SK-N-SH (cell line): ENCODE measurements at regions not wholly inside any gene's neighbourhood (a gene's known extent, or its start where the extent isn't known, plus 50 kb on each side); places are given as distances from the start of the nearest gene placed in this dataset.

Experiments used
- CTCF ChIA-PET: fragments of 300-600, 350-600 bp; formaldehyde crosslinking; extraction: SDS; loops from one replicate; lab custom pipeline; 2021; lab: Yijun Ruan, JAX
- POLR2A ChIA-PET: fragments of 350-600 bp; sonication (Branson Sonifier 250); formaldehyde crosslinking; extraction: SDS; loops from one replicate; lab custom pipeline; 2020; ENCODE audit warnings: antibody characterized with exemption, inconsistent platforms; lab: Yijun Ruan, JAX
- DNase-seq: peaks from one replicate; pipeline ENCODE4 v3.0.0; 2012
- H2AFZ ChIP-seq: fragments of 200-600 bp; sonication (generic); 2 replicates; pipeline ENCODE4 v1.8.1; 2016; ENCODE audit warnings: antibody characterized with exemption, mild to moderate bottlenecking, low read depth
- H3F3A ChIP-seq: fragments of 200-600 bp; sonication (generic); replicated peaks from 2 replicates; pipeline ENCODE3; 2016; ENCODE audit warnings: antibody characterized with exemption, mild to moderate bottlenecking; ENCODE audit not compliant: insufficient read depth
- H3K27ac ChIP-seq, 2 experiments: fragments of 200-500 bp in 1 of 2; fragments of 200-600 bp in 1 of 2; sonication (Bioruptor generic) in 1 of 2; sonication (generic), shearing (Covaris generic) in 1 of 2; 2 replicates each; pipeline versions ENCODE4 v1.5.1 to v1.6.1; 2014 to 2016; ENCODE audit warnings: low read depth in 2 of 2, inconsistent platforms in 1 of 2, low read length in 1 of 2, mild to moderate bottlenecking in 1 of 2, mixed read lengths in 1 of 2
- H3K27me3 ChIP-seq: fragments of 200-600 bp; sonication (generic), shearing (Covaris generic); 2 replicates; pipeline ENCODE4 v1.6.1; 2016; ENCODE audit warnings: mixed run types; ENCODE audit not compliant: insufficient read depth
- H3K36me3 ChIP-seq, 2 experiments: fragments of 200-500 bp in 1 of 2; fragments of 200-600 bp in 1 of 2; sonication (Bioruptor generic) in 1 of 2; sonication (generic) in 1 of 2; replicated peaks in 1 of 2; 2 replicates each; pipeline versions ENCODE3 to v1.5.1; 2014 to 2016; ENCODE audit warnings: low read length in 1 of 2, mild to moderate bottlenecking in 1 of 2; ENCODE audit not compliant: insufficient read depth in 2 of 2, control insufficient read depth in 1 of 2
- H3K4me1 ChIP-seq, 2 experiments: fragments of 200-500 bp in 1 of 2; fragments of 200-600 bp in 1 of 2; sonication (Bioruptor generic) in 1 of 2; sonication (generic), shearing (Covaris generic) in 1 of 2; 2 replicates each; pipeline versions ENCODE4 v1.5.1 to v1.6.1; 2014 to 2016; ENCODE audit warnings: low read depth in 1 of 2, low read length in 1 of 2, mixed run types in 1 of 2; ENCODE audit not compliant: insufficient read depth in 2 of 2, control insufficient read depth in 1 of 2
- H3K4me2 ChIP-seq: fragments of 200-600 bp; sonication (generic), shearing (Covaris generic); 2 replicates; pipeline ENCODE4 v1.6.1; 2017; ENCODE audit warnings: mixed run types
- H3K4me3 ChIP-seq, 2 experiments: fragments of 200-500 bp in 1 of 2; fragments of 200-600 bp in 1 of 2; sonication (Bioruptor generic) in 1 of 2; sonication (generic), shearing (Covaris generic) in 1 of 2; 2 replicates each; pipeline versions ENCODE4 v1.5.1 to v1.8.1; 2014 to 2016; ENCODE audit warnings: low read depth in 2 of 2, inconsistent platforms in 1 of 2, low read length in 1 of 2, mild to moderate bottlenecking in 1 of 2, mixed read lengths in 1 of 2, moderate library complexity in 1 of 2
- H3K79me2 ChIP-seq: fragments of 200-600 bp; sonication (generic); 2 replicates; pipeline ENCODE4 v1.8.1; 2017; ENCODE audit warnings: mild to moderate bottlenecking; ENCODE audit not compliant: insufficient read depth
- H3K9ac ChIP-seq: fragments of 200-600 bp; sonication (generic); 2 replicates; pipeline ENCODE4 v1.6.1; 2017; ENCODE audit warnings: mixed run types
- H3K9me2 ChIP-seq: fragments of 200-600 bp; sonication (generic); 2 replicates; pipeline ENCODE4 v1.6.1; 2017; ENCODE audit warnings: mixed run types
- H3K9me3 ChIP-seq: fragments of 200-600 bp; sonication (generic); 2 replicates; pipeline ENCODE4 v1.6.1; 2017; ENCODE audit warnings: mixed run types, mild to moderate bottlenecking, moderate library complexity
- H4K20me1 ChIP-seq: fragments of 200-600 bp; sonication (generic); 2 replicates; pipeline ENCODE4 v1.6.1; 2017; ENCODE audit warnings: mild to moderate bottlenecking, mixed run types; ENCODE audit not compliant: insufficient read depth
- CHD2 ChIP-seq: fragments of 150-350 bp; IDR thresholded peaks from 2 replicates; pipeline ENCODE4 v1.6.1; 2018; ENCODE audit warnings: low read length; ENCODE audit not compliant: partially characterized antibody
- ELF1 ChIP-seq: IDR thresholded peaks from 2 replicates; pipeline ENCODE4 v1.4.0; 2012
- EP300 ChIP-seq, 2 experiments: IDR thresholded peaks; 2 replicates each; pipeline versions ENCODE4 v1.4.0 to v1.6.1; 2012; ENCODE audit warnings: borderline replicate concordance in 1 of 2, low read depth in 1 of 2, low read length in 1 of 2
- FOSL2 ChIP-seq: IDR thresholded peaks from 2 replicates; pipeline ENCODE4 v1.4.0; 2012; ENCODE audit warnings: low read depth, mild to moderate bottlenecking, moderate library complexity, borderline replicate concordance
- FOXM1 ChIP-seq: IDR thresholded peaks from 2 replicates; pipeline ENCODE4 v1.4.0; 2012; ENCODE audit warnings: low read depth, mild to moderate bottlenecking
- GABPA ChIP-seq: IDR thresholded peaks from 2 replicates; pipeline ENCODE4 v1.4.0; 2012; ENCODE audit warnings: low read depth, mild to moderate bottlenecking
- GATA2 ChIP-seq: sonication (generic); formaldehyde crosslinking; IDR thresholded peaks from 2 replicates; pipeline ENCODE4 v1.5.0; 2020; ENCODE audit warnings: mild to moderate bottlenecking, missing genetic modification reagents
- MEF2A ChIP-seq: IDR thresholded peaks from 2 replicates; pipeline ENCODE4 v1.4.0; 2012; ENCODE audit warnings: low read depth, borderline replicate concordance
- MXI1 ChIP-seq: IDR thresholded peaks from 2 replicates; pipeline ENCODE4 v1.6.1; 2012; ENCODE audit warnings: mild to moderate bottlenecking, low read depth, low read length, improper control_type of control experiment
- NFIC ChIP-seq: IDR thresholded peaks from 2 replicates; pipeline ENCODE4 v1.4.0; 2012; ENCODE audit warnings: borderline replicate concordance
- NRF1 ChIP-seq: IDR thresholded peaks from 2 replicates; pipeline ENCODE4 v1.6.1; 2012; ENCODE audit warnings: low read depth, mild to moderate bottlenecking, low read length
- POLR2AphosphoS5 ChIP-seq: IDR thresholded peaks from 2 replicates; pipeline ENCODE4 v1.6.1; 2012; ENCODE audit warnings: low read depth, low read length
- RCOR1 ChIP-seq: fragments of 150-350 bp; IDR thresholded peaks from 2 replicates; pipeline ENCODE4 v1.6.1; 2017; ENCODE audit warnings: antibody characterized with exemption, low read length
- RFX5 ChIP-seq: IDR thresholded peaks from 2 replicates; pipeline ENCODE4 v1.6.1; 2012; ENCODE audit warnings: mild to moderate bottlenecking, improper control_type of control experiment, low read length
- RXRA ChIP-seq: IDR thresholded peaks from 2 replicates; pipeline ENCODE4 v1.4.0; 2012; ENCODE audit warnings: low read depth, mild to moderate bottlenecking, borderline replicate concordance
- SIN3A ChIP-seq: IDR thresholded peaks from 2 replicates; pipeline ENCODE4 v1.6.1; 2012; ENCODE audit warnings: low read depth, mild to moderate bottlenecking, low read length, moderate library complexity, borderline replicate concordance
- SMC3 ChIP-seq: IDR thresholded peaks from 2 replicates; pipeline ENCODE4 v1.6.1; 2012; ENCODE audit warnings: low read depth, low read length, improper control_type of control experiment
- TAF1 ChIP-seq: IDR thresholded peaks from 2 replicates; pipeline ENCODE4 v1.6.1; 2012; ENCODE audit warnings: low read depth, mild to moderate bottlenecking, low read length, moderate library complexity, borderline replicate concordance
- TEAD4 ChIP-seq: IDR thresholded peaks from 2 replicates; pipeline ENCODE4 v1.4.0; 2012; ENCODE audit warnings: mild to moderate bottlenecking, borderline replicate concordance; ENCODE audit not compliant: insufficient read depth
- YY1 ChIP-seq: IDR thresholded peaks from 2 replicates; pipeline ENCODE4 v1.4.0; 2012; ENCODE audit warnings: low read depth, mild to moderate bottlenecking
- WGBS: methylation state at CpG from one replicate; pipeline ENCODE4 v1.1.6; 2017; ENCODE audit warnings: low lambda C conversion rate; 5-methylcytosine and 5-hydroxymethylcytosine counted together
- TF ChIP-seq, protein P1 (sequence below): IDR thresholded peaks from 2 replicates; pipeline ENCODE4 v1.6.1; 2012; ENCODE audit warnings: mild to moderate bottlenecking, low read depth, low read length, moderate library complexity
- TF ChIP-seq, protein P2 (sequence below): IDR thresholded peaks from 2 replicates; pipeline ENCODE4; 2012
- TF ChIP-seq, protein P3 (sequence below): fragments of 200-600 bp; sonication (generic); IDR thresholded peaks from 2 replicates; pipeline ENCODE4 v1.6.1; 2017; ENCODE audit warnings: antibody characterized with exemption, mild to moderate bottlenecking, moderate library complexity
- TF ChIP-seq, protein P4 (sequence below): IDR thresholded peaks from 2 replicates; pipeline ENCODE4 v1.4.0; 2012; ENCODE audit warnings: low read depth, borderline replicate concordance
- TF ChIP-seq, protein P5 (sequence below): fragments of 150-350 bp; IDR thresholded peaks from 2 replicates; pipeline ENCODE4 v1.6.1; 2016; ENCODE audit warnings: mild to moderate bottlenecking, low read depth, low read length

DNA sequence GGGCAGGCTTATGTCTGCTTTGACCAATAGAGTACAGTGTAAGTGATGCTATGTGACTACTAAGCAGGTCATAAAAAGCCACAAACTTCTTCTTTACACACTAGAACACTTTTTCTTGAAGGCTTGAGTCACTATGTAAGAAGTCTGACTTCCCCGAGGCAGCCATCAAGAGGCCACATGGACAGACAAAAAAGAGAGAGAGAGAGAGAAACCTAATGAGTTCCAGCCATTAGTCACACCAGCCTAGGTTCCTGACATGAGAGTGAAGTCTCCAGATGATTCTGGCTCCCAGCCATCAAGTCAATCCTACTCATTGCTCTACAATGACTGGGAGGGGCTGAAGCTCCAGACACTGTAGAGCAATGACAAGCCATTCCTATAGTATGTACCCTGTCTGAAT, 101.4 kb downstream of the LHX9 start:
- WGBS, result 9% methylated on average over 1 of the region's 1 CpG
- Histone ChIP-seq H3F3A (peaks cover 37% of the 10 kb centered on the region), H3K4me3 (no peak overlapping the region), H3K9ac (no peak overlapping the region), H3K27ac (peak overlapping the region in 1 of 2 experiments; percentile 81; a peak in 3 of 4 replicates), H4K20me1 (no peaks in the 10 kb centered on the region), H3K79me2 (no peaks in the 10 kb centered on the region), H3K9me2 (no peaks in the 10 kb centered on the region), H3K4me1 (peaks cover 0 to 15% of the 10 kb centered on the region in 2 experiments; a peak in 2 of 4 replicates), H3K4me2 (no peak overlapping the region), H3K27me3 (no peaks in the 10 kb centered on the region), H3K36me3 (no peaks in the 10 kb centered on the region), H2AFZ (no peak overlapping the region), H3K9me3 (no peaks in the 10 kb centered on the region)
- POLR2A ChIA-PET, result no interaction called here
- DNase-seq, result no peak
- CTCF ChIA-PET, result no interaction called here
- TF ChIP-seq, protein P1, sequence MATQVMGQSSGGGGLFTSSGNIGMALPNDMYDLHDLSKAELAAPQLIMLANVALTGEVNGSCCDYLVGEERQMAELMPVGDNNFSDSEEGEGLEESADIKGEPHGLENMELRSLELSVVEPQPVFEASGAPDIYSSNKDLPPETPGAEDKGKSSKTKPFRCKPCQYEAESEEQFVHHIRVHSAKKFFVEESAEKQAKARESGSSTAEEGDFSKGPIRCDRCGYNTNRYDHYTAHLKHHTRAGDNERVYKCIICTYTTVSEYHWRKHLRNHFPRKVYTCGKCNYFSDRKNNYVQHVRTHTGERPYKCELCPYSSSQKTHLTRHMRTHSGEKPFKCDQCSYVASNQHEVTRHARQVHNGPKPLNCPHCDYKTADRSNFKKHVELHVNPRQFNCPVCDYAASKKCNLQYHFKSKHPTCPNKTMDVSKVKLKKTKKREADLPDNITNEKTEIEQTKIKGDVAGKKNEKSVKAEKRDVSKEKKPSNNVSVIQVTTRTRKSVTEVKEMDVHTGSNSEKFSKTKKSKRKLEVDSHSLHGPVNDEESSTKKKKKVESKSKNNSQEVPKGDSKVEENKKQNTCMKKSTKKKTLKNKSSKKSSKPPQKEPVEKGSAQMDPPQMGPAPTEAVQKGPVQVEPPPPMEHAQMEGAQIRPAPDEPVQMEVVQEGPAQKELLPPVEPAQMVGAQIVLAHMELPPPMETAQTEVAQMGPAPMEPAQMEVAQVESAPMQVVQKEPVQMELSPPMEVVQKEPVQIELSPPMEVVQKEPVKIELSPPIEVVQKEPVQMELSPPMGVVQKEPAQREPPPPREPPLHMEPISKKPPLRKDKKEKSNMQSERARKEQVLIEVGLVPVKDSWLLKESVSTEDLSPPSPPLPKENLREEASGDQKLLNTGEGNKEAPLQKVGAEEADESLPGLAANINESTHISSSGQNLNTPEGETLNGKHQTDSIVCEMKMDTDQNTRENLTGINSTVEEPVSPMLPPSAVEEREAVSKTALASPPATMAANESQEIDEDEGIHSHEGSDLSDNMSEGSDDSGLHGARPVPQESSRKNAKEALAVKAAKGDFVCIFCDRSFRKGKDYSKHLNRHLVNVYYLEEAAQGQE, result peak; percentile 37; the same call in 1 of the 2 replicates
- TF ChIP-seq GATA2 (CRISPR knock-in tag) (no peak), YY1 (peak; percentile 58; the same call in 1 of the 2 replicates), MXI1 (no peak), TEAD4 (no peak), RXRA (peak; percentile 43; the same call in 1 of the 2 replicates), MEF2A (no peak), SMC3 (no peak), POLR2AphosphoS5 (no peak), SIN3A (peak; percentile 15; the same call in 1 of the 2 replicates), GABPA (no peak), TAF1 (no peak), RCOR1 (no peak), FOXM1 (no peak), NRF1 (no peak), EP300 (IDR thresholded peaks at IDR 0.05; ENCODE audit: borderline replicate concordance in 1 of 2, low read depth in 1 of 2, low read length in 1 of 2) (peak in 1 of 2 experiments; percentile 62; a peak in 1 of 4 replicates), CHD2 (no peak), FOSL2 (peak; percentile 75; the same call in 1 of the 2 replicates), ELF1 (0 out of 2 replicates have a peak, but pooled peaks have one; percentile 14), RFX5 (no peak), NFIC (peak; percentile 86)
- TF ChIP-seq, protein P2, sequence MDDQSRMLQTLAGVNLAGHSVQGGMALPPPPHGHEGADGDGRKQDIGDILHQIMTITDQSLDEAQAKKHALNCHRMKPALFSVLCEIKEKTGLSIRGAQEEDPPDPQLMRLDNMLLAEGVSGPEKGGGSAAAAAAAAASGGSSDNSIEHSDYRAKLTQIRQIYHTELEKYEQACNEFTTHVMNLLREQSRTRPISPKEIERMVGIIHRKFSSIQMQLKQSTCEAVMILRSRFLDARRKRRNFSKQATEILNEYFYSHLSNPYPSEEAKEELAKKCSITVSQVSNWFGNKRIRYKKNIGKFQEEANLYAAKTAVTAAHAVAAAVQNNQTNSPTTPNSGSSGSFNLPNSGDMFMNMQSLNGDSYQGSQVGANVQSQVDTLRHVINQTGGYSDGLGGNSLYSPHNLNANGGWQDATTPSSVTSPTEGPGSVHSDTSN, result peak; percentile 92
- TF ChIP-seq, protein P3, sequence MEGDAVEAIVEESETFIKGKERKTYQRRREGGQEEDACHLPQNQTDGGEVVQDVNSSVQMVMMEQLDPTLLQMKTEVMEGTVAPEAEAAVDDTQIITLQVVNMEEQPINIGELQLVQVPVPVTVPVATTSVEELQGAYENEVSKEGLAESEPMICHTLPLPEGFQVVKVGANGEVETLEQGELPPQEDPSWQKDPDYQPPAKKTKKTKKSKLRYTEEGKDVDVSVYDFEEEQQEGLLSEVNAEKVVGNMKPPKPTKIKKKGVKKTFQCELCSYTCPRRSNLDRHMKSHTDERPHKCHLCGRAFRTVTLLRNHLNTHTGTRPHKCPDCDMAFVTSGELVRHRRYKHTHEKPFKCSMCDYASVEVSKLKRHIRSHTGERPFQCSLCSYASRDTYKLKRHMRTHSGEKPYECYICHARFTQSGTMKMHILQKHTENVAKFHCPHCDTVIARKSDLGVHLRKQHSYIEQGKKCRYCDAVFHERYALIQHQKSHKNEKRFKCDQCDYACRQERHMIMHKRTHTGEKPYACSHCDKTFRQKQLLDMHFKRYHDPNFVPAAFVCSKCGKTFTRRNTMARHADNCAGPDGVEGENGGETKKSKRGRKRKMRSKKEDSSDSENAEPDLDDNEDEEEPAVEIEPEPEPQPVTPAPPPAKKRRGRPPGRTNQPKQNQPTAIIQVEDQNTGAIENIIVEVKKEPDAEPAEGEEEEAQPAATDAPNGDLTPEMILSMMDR, result no peak
- TF ChIP-seq, protein P4, sequence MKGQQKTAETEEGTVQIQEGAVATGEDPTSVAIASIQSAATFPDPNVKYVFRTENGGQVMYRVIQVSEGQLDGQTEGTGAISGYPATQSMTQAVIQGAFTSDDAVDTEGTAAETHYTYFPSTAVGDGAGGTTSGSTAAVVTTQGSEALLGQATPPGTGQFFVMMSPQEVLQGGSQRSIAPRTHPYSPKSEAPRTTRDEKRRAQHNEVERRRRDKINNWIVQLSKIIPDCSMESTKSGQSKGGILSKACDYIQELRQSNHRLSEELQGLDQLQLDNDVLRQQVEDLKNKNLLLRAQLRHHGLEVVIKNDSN, result 0 out of 2 replicates have a peak, but pooled peaks have one; percentile 28
- TF ChIP-seq, protein P5, sequence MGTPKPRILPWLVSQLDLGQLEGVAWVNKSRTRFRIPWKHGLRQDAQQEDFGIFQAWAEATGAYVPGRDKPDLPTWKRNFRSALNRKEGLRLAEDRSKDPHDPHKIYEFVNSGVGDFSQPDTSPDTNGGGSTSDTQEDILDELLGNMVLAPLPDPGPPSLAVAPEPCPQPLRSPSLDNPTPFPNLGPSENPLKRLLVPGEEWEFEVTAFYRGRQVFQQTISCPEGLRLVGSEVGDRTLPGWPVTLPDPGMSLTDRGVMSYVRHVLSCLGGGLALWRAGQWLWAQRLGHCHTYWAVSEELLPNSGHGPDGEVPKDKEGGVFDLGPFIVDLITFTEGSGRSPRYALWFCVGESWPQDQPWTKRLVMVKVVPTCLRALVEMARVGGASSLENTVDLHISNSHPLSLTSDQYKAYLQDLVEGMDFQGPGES, result no peak
